ENCODE measurements at regions not wholly inside any gene's neighbourhood (a gene's known extent, or its start where the extent isn't known, plus 50 kb on each side); places are given as distances from the start of the nearest gene placed in this dataset.

- no peak for TF ChIP-seq CTCF (IDR thresholded peaks at IDR 0.05; ENCODE audit: unreplicated experiment in 3 of 3)
- Mint-ChIP-seq H3K27ac (no peak overlapping the region), H3K4me3 (no peak overlapping the region), H3K36me3 (ENCODE audit: low read depth) (no peaks in the 10 kb centered on the region), H3K9me3 (no peaks in the 10 kb centered on the region), H3K27me3 (ENCODE audit: low read depth) (peaks cover 11% of the 10 kb centered on the region), H3K4me1 (no peaks in the 10 kb centered on the region)
These were observed 129.4 kb upstream of the ATP5MC3 start for GRCh38 chr2:175310813-175311504.

- no peak overlapping the region for H3K27ac Mint-ChIP-seq
- H3K4me1 Mint-ChIP-seq = no peaks in the 10 kb centered on the region
- no peaks in the 10 kb centered on the region for H3K9me3 Mint-ChIP-seq
- TF ChIP-seq CTCF (IDR thresholded peaks at IDR 0.05; ENCODE audit: unreplicated experiment in 3 of 3) = peak; percentile 39 to 58 (median 44)
- H3K27me3 Mint-ChIP-seq (ENCODE audit: low read depth) = peaks cover 11% of the 10 kb centered on the region
- no peak overlapping the region for H3K4me3 Mint-ChIP-seq
- H3K36me3 Mint-ChIP-seq (ENCODE audit: low read depth) = no peaks in the 10 kb centered on the region
These were observed 128.3 kb upstream of the ATP5MC3 start for GRCh38 chr2:175309799-175310198.

DNA sequence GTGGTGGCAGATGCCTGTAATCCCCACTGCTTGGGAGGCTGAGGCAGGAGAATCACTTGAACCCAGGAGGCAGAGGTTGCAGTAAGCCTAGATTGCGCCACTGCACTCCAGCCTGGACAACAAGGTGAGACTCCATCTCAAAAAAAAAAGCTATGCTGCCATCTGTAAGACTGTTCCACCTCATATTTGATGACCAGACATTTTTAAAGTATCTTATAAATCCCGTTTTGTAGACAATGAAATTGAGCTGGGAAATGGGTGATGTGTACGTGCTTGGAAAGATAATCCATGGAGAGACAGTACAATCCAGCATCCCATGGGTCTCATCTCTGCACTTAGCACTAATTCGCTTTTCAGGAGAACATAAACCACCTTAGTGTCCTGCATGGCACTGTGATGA is 126.5 kb upstream of the ATP5MC3 start:
- Mint-ChIP-seq H3K9me3 (no peaks in the 10 kb centered on the region), H3K27me3 (ENCODE audit: low read depth) (peaks cover 9% of the 10 kb centered on the region), H3K4me1 (no peaks in the 10 kb centered on the region), H3K27ac (no peak overlapping the region), H3K4me3 (no peak overlapping the region), H3K36me3 (ENCODE audit: low read depth) (no peaks in the 10 kb centered on the region)
- no peak for TF ChIP-seq CTCF (IDR thresholded peaks at IDR 0.05; ENCODE audit: unreplicated experiment in 3 of 3)

DNA sequence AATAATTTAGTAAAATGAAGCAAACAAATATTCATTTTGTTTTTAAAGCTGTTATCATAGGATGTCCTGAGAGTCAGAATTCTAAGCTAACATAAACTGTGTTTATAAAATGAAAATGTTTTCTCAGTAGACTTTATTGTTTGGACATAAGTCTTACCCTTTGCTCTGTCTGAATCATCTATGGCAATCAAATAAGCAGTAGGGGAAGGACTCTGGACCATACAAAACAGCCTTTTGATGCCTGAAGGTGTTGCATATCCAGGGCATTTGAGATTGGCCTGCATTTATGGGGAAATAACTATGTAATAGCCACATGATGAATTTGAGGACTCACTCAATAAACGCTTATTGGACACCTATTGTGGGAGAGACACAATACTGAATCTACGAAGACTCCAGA is 123.0 kb upstream of the ATP5MC3 start:
- TF ChIP-seq CTCF (IDR thresholded peaks at IDR 0.05; ENCODE audit: unreplicated experiment in 3 of 3) = no peak
- Mint-ChIP-seq H3K9me3 (peaks cover 3% of the 10 kb centered on the region), H3K4me3 (no peak overlapping the region), H3K4me1 (no peaks in the 10 kb centered on the region), H3K27ac (no peak overlapping the region), H3K36me3 (ENCODE audit: low read depth) (no peaks in the 10 kb centered on the region), H3K27me3 (ENCODE audit: low read depth) (peaks cover 3% of the 10 kb centered on the region)

DNA sequence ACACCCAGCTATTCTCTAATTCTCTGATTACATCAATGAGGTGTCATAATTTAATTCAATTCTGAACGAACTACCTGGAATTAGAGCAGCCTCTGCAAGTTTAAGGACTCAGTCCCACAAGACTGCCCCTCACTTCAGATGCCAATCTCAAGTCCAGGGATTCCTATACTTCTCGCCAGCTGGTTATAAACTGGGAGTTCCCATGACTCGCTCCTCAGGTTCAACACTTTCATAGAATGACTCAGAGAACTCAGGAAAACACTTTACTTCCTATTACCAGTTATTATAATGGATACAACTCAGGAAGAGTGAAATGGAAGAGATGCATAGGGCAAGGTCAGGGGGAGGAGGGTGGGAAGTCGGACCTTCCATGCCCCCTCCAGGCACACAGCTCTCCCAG is 112.3 kb upstream of the ATP5MC3 start:
- Mint-ChIP-seq H3K36me3 (ENCODE audit: low read depth) (peaks cover 4% of the 10 kb centered on the region), H3K4me3 (no peak overlapping the region), H3K27me3 (ENCODE audit: low read depth) (peaks cover 36% of the 10 kb centered on the region), H3K4me1 (no peaks in the 10 kb centered on the region), H3K9me3 (peaks cover 9% of the 10 kb centered on the region), H3K27ac (no peak overlapping the region)
- no peak for TF ChIP-seq CTCF (IDR thresholded peaks at IDR 0.05; ENCODE audit: unreplicated experiment in 3 of 3)

DNA sequence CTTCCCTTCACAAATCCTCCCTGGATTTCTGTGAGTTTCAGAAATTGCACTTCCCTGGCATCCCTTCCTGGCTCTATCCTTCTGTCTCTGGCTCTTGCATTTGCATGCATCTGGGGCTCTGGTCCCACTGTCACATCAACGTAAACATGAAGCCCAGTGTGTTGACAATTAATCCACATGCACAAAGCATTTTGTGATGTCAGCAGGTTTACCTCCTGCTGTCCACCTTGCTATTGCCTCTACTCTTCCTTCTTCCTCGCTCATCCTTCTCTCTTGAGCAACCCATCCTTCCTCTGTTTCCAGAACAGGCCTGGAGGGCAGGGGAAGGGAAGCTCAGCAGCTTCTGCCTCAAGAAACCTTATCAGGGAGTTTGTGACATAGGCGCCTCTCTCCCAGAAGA is 111.7 kb upstream of the ATP5MC3 start:
- H3K9me3 Mint-ChIP-seq = peaks cover 9% of the 10 kb centered on the region
- no peaks in the 10 kb centered on the region for H3K4me1 Mint-ChIP-seq
- H3K27ac Mint-ChIP-seq = no peak overlapping the region
- H3K27me3 Mint-ChIP-seq (ENCODE audit: low read depth) = peaks cover 36% of the 10 kb centered on the region
- no peak for TF ChIP-seq CTCF (IDR thresholded peaks at IDR 0.05; ENCODE audit: unreplicated experiment in 3 of 3)
- no peak overlapping the region for H3K4me3 Mint-ChIP-seq
- peaks cover 4% of the 10 kb centered on the region for H3K36me3 Mint-ChIP-seq (ENCODE audit: low read depth)

Data from nephron (organoid).